ENCODE measurements at regions not wholly inside any gene's neighbourhood (a gene's known extent, or its start where the extent isn't known, plus 50 kb on each side); places are given as distances from the start of the nearest gene placed in this dataset.

GRCh38 chr5:164038128-164038783 lies 532.8 kb downstream of the MAT2B start:
- no peak overlapping the region for H3K9ac ChIP-seq (ENCODE audit: low read depth in 1 of 2, low read length in 2 of 2)
- no peaks in the 10 kb centered on the region for H3K27me3 ChIP-seq (ENCODE audit: control insufficient read depth in 4 of 4, insufficient read depth in 4 of 4, low read length in 3 of 4)
- H3K9me3 ChIP-seq (ENCODE audit: control insufficient read depth in 4 of 4, low read length in 3 of 4), result peaks cover 0 to 1% (median 0%) of the 10 kb centered on the region in 4 donors
- WGBS, result 71% methylated on average over 3 of the region's 3 CpGs
- no peak for DNase-seq (ENCODE audit: low spot score)
- no peak overlapping the region for H3K27ac ChIP-seq (ENCODE audit: low read depth in 1 of 2, low read length in 2 of 2)
- no peak for TF ChIP-seq NR2F2 (IDR thresholded peaks at IDR 0.05)
- TF ChIP-seq CTCF (IDR thresholded peaks at IDR 0.05; ENCODE audit: low read depth, low read length, missing input control), result no peak
- no peak for TF ChIP-seq SP1 (IDR thresholded peaks at IDR 0.05)
- no peak for TF ChIP-seq MAX (IDR thresholded peaks at IDR 0.05)
- TF ChIP-seq ATF3 (IDR thresholded peaks at IDR 0.05), result no peak
- no peak for TF ChIP-seq GABPA (IDR thresholded peaks at IDR 0.05 in 1 of 2, conservative IDR thresholded peaks at IDR 0.05 in 1 of 2)
- TF ChIP-seq FOXA2 (IDR thresholded peaks at IDR 0.05), result no peak
- no peak for TF ChIP-seq FOXA1 (IDR thresholded peaks at IDR 0.05)
- TF ChIP-seq RXRA (IDR thresholded peaks at IDR 0.05), result no peak
- no peak for TF ChIP-seq HNF4G (IDR thresholded peaks at IDR 0.05)
- H3K36me3 ChIP-seq (ENCODE audit: control insufficient read depth in 4 of 4, insufficient read depth in 3 of 4, low read depth in 1 of 4, low read length in 3 of 4), result no peaks in the 10 kb centered on the region
- no peak overlapping the region for H3K4me3 ChIP-seq (ENCODE audit: low read depth in 1 of 3, low read length in 3 of 3)
- H3K4me1 ChIP-seq (ENCODE audit: control insufficient read depth in 4 of 4, insufficient read depth in 4 of 4, low read length in 3 of 4), result no peaks in the 10 kb centered on the region

- no peak overlapping the region for H3K9ac ChIP-seq (ENCODE audit: low read depth in 1 of 2, low read length in 2 of 2)
- no peak overlapping the region for H3K27ac ChIP-seq (ENCODE audit: low read depth in 1 of 2, low read length in 2 of 2)
- no peaks in the 10 kb centered on the region for H3K27me3 ChIP-seq (ENCODE audit: control insufficient read depth in 4 of 4, insufficient read depth in 4 of 4, low read length in 3 of 4)
- WGBS, result 90% methylated on average over 1 of the region's 1 CpG
- H3K4me1 ChIP-seq (ENCODE audit: control insufficient read depth in 4 of 4, insufficient read depth in 4 of 4, low read length in 3 of 4), result no peaks in the 10 kb centered on the region
- no peak overlapping the region for H3K4me3 ChIP-seq (ENCODE audit: low read depth in 1 of 3, low read length in 3 of 3)
- TF ChIP-seq CTCF (IDR thresholded peaks at IDR 0.05; ENCODE audit: low read depth, low read length, missing input control), result no peak
- no peak for TF ChIP-seq HNF4G (IDR thresholded peaks at IDR 0.05)
- no peak for TF ChIP-seq RXRA (IDR thresholded peaks at IDR 0.05)
- no peaks in the 10 kb centered on the region for H3K9me3 ChIP-seq (ENCODE audit: control insufficient read depth in 4 of 4, low read length in 3 of 4)
- no peak for DNase-seq (ENCODE audit: low spot score)
- H3K36me3 ChIP-seq (ENCODE audit: control insufficient read depth in 4 of 4, insufficient read depth in 3 of 4, low read depth in 1 of 4, low read length in 3 of 4), result no peaks in the 10 kb centered on the region
Measured at GRCh38 chr5:164041105-164041504, 535.7 kb downstream of the MAT2B start.

GRCh38 chr5:164048359-164048926 lies 543.0 kb downstream of the MAT2B start:
- Histone ChIP-seq H3K36me3 (ENCODE audit: control insufficient read depth in 4 of 4, insufficient read depth in 3 of 4, low read depth in 1 of 4, low read length in 3 of 4) (no peaks in the 10 kb centered on the region), H3K9ac (ENCODE audit: low read depth in 1 of 2, low read length in 2 of 2) (no peak overlapping the region), H3K27me3 (ENCODE audit: control insufficient read depth in 4 of 4, insufficient read depth in 4 of 4, low read length in 3 of 4) (no peaks in the 10 kb centered on the region), H3K27ac (ENCODE audit: low read depth in 1 of 2, low read length in 2 of 2) (no peak overlapping the region), H3K9me3 (ENCODE audit: control insufficient read depth in 4 of 4, low read length in 3 of 4) (no peaks in the 10 kb centered on the region), H3K4me3 (ENCODE audit: low read depth in 1 of 3, low read length in 3 of 3) (no peak overlapping the region), H3K4me1 (ENCODE audit: control insufficient read depth in 4 of 4, insufficient read depth in 4 of 4, low read length in 3 of 4) (no peaks in the 10 kb centered on the region)
- DNase-seq (ENCODE audit: low spot score), result no peak
- TF ChIP-seq RAD21 (IDR thresholded peaks at IDR 0.05), result peak in 1 of 2 donors; percentile 40
- peak; percentile 22 for TF ChIP-seq CTCF (IDR thresholded peaks at IDR 0.05; ENCODE audit: low read depth, low read length, missing input control)
- TF ChIP-seq RXRA (IDR thresholded peaks at IDR 0.05), result no peak
- 52% methylated on average over 2 of the region's 2 CpGs for WGBS

Data from liver (tissue), 8 donors.